GM19372 (cell line): ENCODE measurements at regions not wholly inside any gene's neighbourhood (a gene's known extent, or its start where the extent isn't known, plus 50 kb on each side); places are given as distances from the start of the nearest gene placed in this dataset.

Source experiments
- ATAC-seq: cut with Tn5 transposase; IDR thresholded peaks from one replicate; pipeline ENCODE4 v1.9.1; 2021; ENCODE audit warnings: mild to moderate bottlenecking, low read depth, moderate library complexity; ENCODE audit not compliant: unreplicated experiment

GRCh38 chr5:97538912-97539311 is 355.9 kb upstream of the RIOK2 start:
- ATAC-seq: no peak

- ATAC-seq: no peak
Observed at GRCh38 chr5:97541864-97542263, 358.8 kb upstream of the RIOK2 start.

GRCh38 chr5:97542469-97542868 is 359.4 kb upstream of the RIOK2 start:
- no peak for ATAC-seq

DNA sequence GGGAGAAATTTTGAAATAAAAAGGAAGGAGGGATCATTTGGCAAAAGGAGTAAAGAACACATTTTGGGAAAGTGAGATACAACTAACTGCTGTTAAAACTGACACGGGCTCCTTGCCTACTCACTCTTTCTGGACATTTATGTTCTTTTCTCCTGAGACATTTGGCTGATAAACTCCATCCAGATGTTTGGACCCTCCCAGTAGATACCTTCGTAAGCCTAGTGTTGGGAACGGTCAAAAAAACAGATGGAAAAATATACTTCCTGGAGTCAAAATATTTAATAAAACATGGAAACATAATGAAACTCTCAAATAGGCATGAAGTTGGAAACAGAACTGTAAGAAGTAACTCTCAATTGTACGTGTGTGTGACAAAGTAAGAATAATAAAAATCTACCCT is 360.1 kb upstream of the RIOK2 start:
- ATAC-seq: no peak

GRCh38 chr5:97544240-97544639 is 361.2 kb upstream of the RIOK2 start:
- ATAC-seq: no peak

GRCh38 chr5:97544678-97545077 is 361.6 kb upstream of the RIOK2 start:
- no peak for ATAC-seq

DNA sequence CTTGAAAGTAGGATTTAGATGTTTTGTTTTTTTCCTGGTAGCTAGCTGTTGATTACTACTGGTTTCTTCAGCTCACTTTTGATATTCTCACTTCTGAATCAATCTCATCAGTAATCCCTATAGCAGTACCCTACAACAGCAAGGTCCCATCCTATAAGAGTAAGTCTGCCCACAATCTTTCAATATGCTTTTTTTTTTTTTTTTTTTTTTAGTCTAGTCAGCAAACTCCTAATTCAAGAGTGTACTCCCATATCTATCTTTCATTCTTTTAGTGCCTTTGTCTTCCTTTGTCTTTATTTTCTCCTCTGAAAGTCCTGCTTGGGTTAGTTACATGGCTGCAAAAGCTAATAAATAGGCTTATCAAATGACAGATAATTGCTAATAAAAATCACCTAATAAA is 362.4 kb upstream of the RIOK2 start:
- ATAC-seq: no peak

DNA sequence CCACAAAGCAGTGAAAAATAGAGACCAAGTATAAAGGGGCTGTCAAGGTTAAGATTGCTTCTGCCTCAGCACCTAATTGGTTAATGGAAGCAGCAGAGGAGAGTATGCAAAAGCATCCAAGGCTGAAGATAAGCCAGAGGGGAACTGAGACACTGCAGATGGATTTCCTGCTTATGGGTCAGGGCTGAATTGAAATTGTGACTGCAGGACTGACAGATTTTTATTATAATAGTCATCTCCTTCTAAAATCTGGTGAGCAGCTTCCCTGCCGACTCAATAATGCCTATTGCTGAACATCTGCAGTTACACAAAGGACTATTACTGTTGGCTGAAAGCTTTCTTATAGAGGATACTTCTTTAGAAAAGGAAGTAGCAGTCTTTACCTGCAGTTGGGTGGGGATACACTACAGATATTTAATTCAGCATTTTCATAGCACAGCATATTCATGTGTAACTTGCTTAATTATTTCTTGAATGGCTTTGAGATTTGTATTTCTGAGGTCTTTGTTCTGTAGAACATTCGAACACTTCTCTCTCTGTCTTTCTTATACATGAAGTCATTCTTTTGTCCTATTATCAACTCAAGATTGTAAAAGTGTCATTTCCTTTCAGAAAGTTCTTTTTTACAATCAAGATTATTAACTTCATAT is 363.0 kb upstream of the RIOK2 start:
- ATAC-seq: no peak

DNA sequence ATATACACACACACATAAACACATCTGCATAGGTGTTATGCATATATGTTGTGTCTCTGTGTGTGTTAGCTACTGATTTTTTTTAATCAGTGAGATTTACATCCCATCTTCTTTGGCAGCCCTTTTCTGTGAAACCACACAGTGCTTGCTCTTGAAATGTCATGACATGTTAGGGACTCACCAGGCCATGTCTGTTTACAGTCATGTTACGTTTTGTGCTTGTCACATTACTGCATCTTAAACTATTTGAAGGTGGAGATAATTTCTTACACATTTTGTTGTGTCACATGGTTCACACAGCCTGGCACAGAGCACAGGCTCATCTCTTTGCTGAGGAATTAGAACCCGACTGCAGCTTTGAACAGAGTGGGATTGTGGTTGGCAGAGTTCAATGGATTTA is 364.4 kb upstream of the RIOK2 start:
- no peak for ATAC-seq

DNA sequence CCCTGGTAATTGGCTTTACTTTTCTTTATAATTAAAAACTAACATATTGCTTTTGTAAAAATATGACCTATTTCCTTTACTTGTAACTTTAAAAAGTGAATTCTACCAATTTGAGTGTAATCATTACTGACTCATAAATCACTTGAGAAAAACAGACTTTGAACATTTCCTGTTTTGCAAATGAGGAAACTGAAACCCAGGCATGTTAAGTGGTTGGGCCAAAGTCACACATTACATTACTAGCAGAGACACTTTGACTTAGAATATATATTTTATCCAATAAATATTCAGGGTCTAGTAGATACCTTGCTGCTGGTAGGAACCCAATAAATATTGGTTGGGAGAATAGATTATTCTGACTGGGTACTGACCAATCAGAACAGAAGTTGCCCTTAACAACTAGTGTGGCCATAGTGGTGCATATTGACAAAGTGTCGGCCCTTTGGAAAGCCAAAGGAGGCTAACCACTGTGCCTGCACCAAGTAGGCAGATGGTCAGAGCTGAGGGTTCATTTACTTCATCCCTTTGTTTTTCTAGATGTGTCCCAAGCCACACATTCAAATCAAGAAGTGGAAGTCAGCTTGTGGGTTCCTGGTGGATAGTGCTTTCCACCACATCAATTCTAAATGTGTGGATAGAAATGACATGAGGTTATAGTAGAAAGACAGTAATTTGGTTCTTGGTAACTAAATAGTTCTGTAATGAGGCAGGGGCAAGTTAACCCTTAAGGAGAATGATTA is 365.1 kb upstream of the RIOK2 start:
- ATAC-seq: peak; percentile 65

- ATAC-seq: no peak
Observed at GRCh38 chr5:97548739-97549080, 365.7 kb upstream of the RIOK2 start.

DNA sequence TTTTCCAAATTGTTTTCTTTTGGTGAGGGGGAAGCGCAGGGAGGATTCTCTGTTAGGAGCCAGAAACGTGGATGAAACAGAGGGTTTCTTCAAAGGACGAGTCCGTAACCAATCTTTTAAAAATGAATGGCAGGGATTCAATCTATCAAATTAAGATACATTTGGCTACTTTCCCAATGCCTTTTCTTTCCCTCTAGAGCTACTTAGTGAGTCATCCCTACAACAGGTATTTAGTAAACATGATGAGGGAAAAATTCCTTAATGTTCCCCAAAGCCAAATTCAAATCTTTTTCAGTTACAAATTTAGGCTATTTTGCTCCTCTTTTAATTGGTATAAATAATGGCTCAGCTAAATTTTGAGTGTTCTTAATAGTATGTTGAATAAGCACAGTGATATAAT is 366.4 kb upstream of the RIOK2 start:
- ATAC-seq: no peak

- no peak for ATAC-seq
Observed at GRCh38 chr5:97550164-97550563, 367.1 kb upstream of the RIOK2 start.

DNA sequence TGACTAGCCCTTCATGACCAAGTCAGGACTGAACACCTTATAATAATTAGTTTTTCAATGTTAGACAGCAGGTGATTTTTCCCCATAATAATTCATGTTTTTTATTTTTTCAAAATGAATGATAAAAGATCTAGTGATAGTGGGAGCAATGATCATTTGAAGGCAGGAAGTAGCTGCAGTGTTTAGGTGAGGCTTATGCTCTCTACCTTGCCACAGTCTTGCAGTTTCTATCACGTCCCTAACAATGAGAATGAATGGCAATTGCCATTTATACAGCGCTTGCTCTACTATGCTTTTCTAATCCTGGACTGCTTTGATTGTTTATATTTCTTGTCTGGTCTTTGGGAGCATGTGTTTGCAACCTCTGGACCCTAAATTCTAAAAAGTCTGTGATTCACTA is 367.8 kb upstream of the RIOK2 start:
- ATAC-seq: no peak

DNA sequence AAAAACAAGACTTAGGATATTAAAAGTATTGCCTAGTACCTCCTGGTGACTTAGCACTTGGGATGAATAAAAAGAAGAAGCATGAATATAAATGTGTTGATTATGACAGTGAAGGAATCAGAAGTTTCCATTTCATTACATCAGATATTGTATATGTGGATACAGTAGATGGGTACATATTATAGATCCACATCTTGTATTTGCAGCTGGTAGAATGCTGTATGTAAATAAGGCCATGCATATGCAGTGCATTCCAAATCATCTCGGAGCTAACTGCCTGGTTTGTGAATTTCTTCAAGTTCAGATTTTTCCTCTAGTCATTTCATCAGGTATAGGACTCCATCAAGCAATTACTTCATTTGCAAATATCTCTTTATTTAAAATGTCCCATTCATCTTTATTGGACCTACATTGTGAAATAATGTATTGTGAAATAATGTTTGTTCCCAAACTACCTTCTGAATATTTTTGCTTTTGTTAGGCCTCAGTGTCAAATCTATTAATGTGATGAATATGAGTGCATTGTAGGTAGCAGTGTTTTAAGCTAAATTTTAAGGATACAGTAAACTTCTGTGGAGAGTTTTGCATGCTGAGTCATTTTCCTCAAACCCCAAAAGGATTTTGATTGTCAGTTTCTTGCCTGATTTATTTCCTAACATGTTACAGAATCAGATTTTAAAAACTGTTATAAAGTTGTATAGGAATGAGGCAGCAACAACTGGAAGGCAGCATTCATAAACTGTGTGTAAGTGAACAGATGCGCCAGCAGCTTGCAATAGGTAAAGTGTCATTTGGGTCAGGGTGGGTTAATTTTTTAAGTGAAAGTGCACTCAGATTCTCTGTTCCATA is 370.8 kb upstream of the RIOK2 start:
- no peak for ATAC-seq

GRCh38 chr5:97554977-97555643 is 372.1 kb upstream of the RIOK2 start:
- no peak for ATAC-seq

DNA sequence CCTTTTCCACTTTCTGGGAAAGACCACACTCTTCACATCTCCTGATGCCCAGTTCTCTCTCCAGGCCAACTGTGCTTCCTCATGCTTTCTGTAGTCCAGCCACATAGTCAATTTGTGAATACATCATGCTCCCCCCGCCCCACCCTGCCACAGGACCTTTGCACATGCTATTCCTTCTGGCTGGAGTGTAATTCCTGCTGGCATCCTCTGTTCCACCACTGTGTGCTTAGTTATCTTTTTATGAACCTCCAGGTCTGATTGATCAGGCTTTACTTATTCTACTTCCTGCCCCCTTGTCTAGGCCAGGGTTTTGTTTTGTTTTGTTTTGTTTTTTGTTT is 372.6 kb upstream of the RIOK2 start:
- ATAC-seq: no peak

GRCh38 chr5:97559827-97560598 is 377.0 kb upstream of the RIOK2 start:
- ATAC-seq: no peak

DNA sequence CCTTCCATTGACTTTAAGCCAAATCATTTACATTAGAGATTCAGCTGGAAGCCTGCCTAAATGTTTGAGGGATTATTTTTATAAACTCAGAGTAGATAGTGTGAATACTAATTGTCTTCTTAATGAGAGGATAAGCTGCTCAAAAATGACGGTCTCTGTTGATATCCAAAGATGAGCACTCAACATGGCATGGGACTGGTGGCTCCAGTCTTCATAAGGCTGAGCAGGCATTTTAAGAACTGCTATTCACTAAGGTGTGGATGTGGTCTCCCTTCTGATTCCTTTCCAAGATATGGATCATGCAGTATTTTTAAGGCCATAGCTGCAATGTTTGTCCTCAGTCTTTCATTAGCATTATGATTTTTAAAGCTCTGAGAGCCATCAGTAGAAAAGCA is 377.5 kb upstream of the RIOK2 start:
- ATAC-seq: no peak

- ATAC-seq: no peak
Observed at GRCh38 chr5:97563050-97563657, 380.1 kb upstream of the RIOK2 start.
